Dedifferentiated amniotic fluid mesenchymal stem cell (primary cell): ENCODE measurements at regions not wholly inside any gene's neighbourhood (a gene's known extent, or its start where the extent isn't known, plus 50 kb on each side); places are given as distances from the start of the nearest gene placed in this dataset.

ENCODE experiments used
- DNase-seq: peaks from one replicate; pipeline ENCODE4 v3.0.0-alpha.2; 2016; ENCODE audit errors: extremely low spot score

GRCh38 chr9:10674586-10674985 lies 61.8 kb upstream of the PTPRD start:
- no peak for DNase-seq

GRCh38 chr9:10678010-10678409 lies 65.2 kb upstream of the PTPRD start:
- no peak for DNase-seq

DNA sequence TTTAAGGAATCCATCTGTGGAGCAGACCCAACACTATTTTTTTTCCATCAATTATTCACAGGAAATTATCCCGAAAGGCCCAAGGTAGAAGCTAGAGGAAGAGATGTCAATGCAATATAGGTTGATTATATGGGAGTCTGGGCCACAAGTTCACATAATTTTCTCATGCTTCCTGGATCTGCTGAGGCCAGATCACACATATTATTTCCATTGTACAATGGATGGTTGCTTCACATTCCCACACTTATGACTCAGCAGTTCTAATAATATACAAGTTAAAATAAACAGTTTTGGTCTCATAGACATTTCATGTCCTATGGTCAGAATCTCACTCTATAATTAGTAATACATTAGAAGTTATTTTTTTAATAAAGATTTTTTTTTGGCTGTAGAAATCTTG lies 66.0 kb upstream of the PTPRD start:
- no peak for DNase-seq

DNA sequence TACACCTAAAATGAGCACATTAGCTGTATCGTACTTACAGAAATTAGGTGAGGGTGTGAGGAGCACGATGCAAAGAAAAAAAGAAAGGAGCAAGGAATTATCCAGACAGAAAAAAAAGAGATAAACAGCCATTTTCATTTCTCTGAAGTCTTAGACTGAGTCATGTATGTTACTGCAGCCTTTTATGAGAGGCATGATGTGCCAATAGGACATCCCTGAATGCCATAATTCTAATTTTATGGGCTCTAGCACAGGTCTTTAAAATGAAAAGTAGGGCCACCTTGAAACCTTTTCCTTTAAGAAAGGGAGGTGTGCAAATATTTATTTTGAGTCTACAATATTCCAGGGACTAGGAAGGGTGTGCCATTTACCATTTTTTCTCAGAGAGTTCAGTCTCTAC lies 74.1 kb upstream of the PTPRD start:
- DNase-seq, result no peak

- DNase-seq, result no peak
These were observed 77.7 kb upstream of the PTPRD start for GRCh38 chr9:10690546-10690945.

GRCh38 chr9:10697044-10697443 lies 84.2 kb upstream of the PTPRD start:
- DNase-seq, result no peak

GRCh38 chr9:10700291-10700690 lies 87.5 kb upstream of the PTPRD start:
- no peak for DNase-seq

- no peak for DNase-seq
These were observed 88.1 kb upstream of the PTPRD start for GRCh38 chr9:10700915-10701314.

GRCh38 chr9:10701906-10702305 lies 89.1 kb upstream of the PTPRD start:
- no peak for DNase-seq

- DNase-seq, result no peak
These were observed 90.3 kb upstream of the PTPRD start for GRCh38 chr9:10703139-10703538.

DNA sequence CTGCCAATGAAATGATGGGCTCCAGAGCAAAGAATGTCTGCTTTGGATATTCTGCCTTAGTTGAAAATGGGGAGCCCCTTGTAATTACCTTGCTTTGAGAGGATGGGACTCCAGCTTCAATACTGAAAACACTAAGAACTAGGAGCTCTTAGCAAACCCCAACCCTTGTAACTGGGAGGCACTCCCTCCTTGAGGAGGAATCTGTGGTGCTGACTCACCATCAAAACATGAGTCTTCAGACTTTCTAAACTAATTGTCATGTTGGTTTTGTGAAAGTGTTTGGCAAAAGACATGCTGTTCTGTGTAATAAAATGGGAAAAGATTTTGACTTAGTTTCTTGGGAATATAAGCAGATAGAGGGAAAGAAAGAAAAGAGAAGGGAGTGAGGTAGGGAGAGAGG lies 91.9 kb upstream of the PTPRD start:
- no peak for DNase-seq

GRCh38 chr9:10705383-10705782 lies 92.6 kb upstream of the PTPRD start:
- no peak for DNase-seq

- DNase-seq, result no peak
These were observed 94.0 kb upstream of the PTPRD start for GRCh38 chr9:10706788-10707187.

GRCh38 chr9:10721301-10721700 lies 108.5 kb upstream of the PTPRD start:
- DNase-seq, result no peak

- no peak for DNase-seq
These were observed 116.4 kb upstream of the PTPRD start for GRCh38 chr9:10729213-10729612.

GRCh38 chr9:10744669-10745068 lies 131.9 kb upstream of the PTPRD start:
- no peak for DNase-seq

GRCh38 chr9:10753474-10753873 lies 140.7 kb upstream of the PTPRD start:
- no peak for DNase-seq

DNA sequence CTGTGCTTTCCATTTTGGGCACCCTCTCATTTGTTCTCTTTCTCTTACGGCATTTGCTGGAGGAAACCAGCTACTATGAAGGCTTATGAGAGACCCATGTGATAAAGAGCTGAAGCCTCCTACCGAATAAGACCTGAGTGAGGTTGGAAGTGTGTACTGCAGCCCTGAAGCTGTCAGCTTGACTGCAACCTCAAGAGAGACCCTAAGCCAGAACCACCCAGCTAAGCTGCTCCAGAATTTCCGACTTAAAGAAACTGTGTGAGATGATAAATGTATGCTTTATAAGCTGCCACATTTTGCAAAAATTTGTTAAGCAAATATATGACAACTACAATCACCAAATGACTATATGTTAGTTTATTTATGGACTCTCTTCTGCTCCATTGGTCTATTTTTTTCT lies 151.7 kb upstream of the PTPRD start:
- no peak for DNase-seq

- no peak for DNase-seq
These were observed 160.3 kb upstream of the PTPRD start for GRCh38 chr9:10773136-10773535.

DNA sequence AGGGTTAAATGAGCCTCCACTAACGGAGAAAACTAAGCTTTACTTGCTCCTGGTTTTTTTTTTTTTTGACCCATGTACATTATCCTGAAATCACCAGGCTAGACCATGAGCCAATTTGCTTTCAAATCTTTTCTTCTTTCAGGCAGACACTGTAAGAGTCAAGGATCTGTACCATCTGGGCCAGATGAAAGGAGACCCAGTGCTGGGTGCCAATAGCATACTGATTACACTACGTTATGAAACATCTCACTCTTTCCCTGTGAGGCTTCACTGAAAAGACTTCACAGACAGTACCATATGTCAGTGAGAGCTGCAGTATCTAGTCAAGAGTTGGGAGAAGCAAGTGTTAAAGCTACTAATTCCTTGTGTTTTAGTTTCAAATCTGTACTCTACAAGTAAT lies 161.2 kb upstream of the PTPRD start:
- no peak for DNase-seq

DNA sequence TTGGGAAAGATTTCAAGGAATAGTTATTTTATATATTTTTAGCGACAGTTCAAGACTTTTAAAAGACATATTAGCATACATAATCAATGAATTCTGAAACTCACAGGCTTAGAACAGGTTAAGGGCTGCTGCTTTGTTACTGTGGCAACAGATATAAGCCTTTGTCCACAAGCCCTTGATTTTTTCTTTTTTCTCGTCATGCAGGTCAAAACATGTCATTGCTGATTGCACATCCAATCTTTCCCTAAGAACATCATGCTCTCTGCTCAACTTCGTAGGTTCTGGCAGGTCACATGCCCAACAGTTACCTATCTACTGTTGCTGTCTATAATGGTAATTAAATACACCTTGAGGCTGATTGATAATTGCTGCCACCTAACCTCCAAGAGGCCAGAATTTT lies 172.5 kb upstream of the PTPRD start:
- DNase-seq, result no peak

DNA sequence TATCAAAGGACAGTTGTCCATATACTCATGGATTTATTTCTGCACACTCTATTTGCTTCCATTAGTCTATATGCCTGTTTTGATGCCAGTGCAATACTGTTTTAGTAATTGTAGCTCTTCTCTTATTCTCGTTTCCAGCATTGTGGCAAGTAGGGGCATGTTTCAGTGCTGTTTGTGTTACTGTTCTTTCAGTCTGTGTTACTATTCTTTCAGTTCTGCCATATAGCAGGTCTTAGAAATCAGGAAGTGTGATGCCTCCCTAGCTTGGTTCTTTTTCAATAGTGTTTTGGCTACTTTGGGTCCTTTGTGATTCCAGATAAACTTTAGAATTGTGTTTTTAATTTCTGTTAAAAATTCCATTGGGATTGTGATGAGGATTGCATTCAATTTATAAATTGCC lies 180.5 kb upstream of the PTPRD start:
- no peak for DNase-seq

DNA sequence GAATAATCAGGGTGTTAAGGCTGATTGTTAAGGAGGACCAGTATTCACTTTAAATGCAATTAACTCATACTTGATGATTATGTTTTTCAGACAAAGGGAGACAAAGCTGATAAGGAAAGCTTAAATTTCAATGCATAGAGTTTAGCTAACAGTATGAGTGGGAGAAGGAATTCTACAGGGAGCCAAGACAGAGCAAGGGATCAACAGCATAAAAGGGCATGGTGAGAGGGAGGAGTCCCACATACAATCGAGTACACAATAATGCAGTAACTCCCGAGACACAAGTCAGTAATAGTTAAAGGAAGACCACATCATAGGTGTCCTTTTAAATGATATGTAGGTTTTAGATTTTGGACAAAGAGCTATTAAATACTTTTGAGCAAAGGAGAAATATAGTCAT lies 191.7 kb upstream of the PTPRD start:
- no peak for DNase-seq

- DNase-seq, result no peak
These were observed 194.1 kb upstream of the PTPRD start for GRCh38 chr9:10806868-10807267.

GRCh38 chr9:10818206-10818605 lies 205.4 kb upstream of the PTPRD start:
- DNase-seq, result no peak
